Prostate gland (tissue), 2 donors: ENCODE measurements at regions not wholly inside any gene's neighbourhood (a gene's known extent, or its start where the extent isn't known, plus 50 kb on each side); places are given as distances from the start of the nearest gene placed in this dataset.

Experiments used
- DNase-seq: peaks from one replicate; pipeline ENCODE4 v3.0.0-alpha.2; 2019; ENCODE audit warnings: low spot score
- H3K27ac ChIP-seq, 2 donors: fragments of 200-600 bp; sonication (generic); 2 replicates each; pipeline ENCODE4 v1.5.1; 2017 to 2019
- H3K27me3 ChIP-seq: fragments of 200-600 bp; sonication (generic); replicated peaks from 2 replicates; pipeline ENCODE4 v1.5.1; 2019; ENCODE audit not compliant: insufficient read depth
- H3K36me3 ChIP-seq, 2 donors: fragments of 200-600 bp; sonication (generic); 1 replicate in 1 of 2; 2 replicates in 1 of 2; pipeline versions ENCODE4 v1.5.1 to v1.8.1; 2017 to 2019
- H3K4me1 ChIP-seq: fragments of 200-600 bp; sonication (generic); replicated peaks from 2 replicates; pipeline ENCODE4 v1.5.1; 2019
- H3K4me3 ChIP-seq, 2 donors: fragments of 200-600 bp; sonication (generic); 2 replicates each; pipeline ENCODE4 v1.5.1; 2017 to 2019
- H3K9me3 ChIP-seq: fragments of 200-600 bp; sonication (generic); 2 replicates; pipeline ENCODE4 v1.5.1; 2017
- POLR2A ChIP-seq: fragments of 450-650 bp; IDR thresholded peaks from one replicate; pipeline ENCODE4 v1.6.1; 2016; ENCODE audit warnings: antibody characterized with exemption, mild to moderate bottlenecking
- POLR2AphosphoS5 ChIP-seq: sonication (generic); formaldehyde crosslinking; IDR thresholded peaks from one replicate; pipeline ENCODE4 v1.6.1; 2017; ENCODE audit warnings: antibody characterized with exemption
- WGBS: methylation state at CpG from one replicate; pipeline ENCODE4 v1.1.5; 2018; 5-methylcytosine and 5-hydroxymethylcytosine counted together
- intact Hi-C: fragments of 100-400 bp; cut with DNase I; formaldehyde crosslinking; loops from one replicate; pipeline ENCODE4 v1.14.2; 2022
- TF ChIP-seq, protein P1 (sequence below), 4 experiments: fragments of 200-600 bp in 2 of 4; fragments of 450-650 bp in 2 of 4; sonication (generic) in 2 of 4; IDR thresholded peaks; 1 replicate in 3 of 4; 2 replicates in 1 of 4; pipeline ENCODE4 v1.5.1; 2016 to 2019; ENCODE audit warnings: antibody characterized with exemption in 4 of 4, mild to moderate bottlenecking in 2 of 4, moderate library complexity in 2 of 4

DNA sequence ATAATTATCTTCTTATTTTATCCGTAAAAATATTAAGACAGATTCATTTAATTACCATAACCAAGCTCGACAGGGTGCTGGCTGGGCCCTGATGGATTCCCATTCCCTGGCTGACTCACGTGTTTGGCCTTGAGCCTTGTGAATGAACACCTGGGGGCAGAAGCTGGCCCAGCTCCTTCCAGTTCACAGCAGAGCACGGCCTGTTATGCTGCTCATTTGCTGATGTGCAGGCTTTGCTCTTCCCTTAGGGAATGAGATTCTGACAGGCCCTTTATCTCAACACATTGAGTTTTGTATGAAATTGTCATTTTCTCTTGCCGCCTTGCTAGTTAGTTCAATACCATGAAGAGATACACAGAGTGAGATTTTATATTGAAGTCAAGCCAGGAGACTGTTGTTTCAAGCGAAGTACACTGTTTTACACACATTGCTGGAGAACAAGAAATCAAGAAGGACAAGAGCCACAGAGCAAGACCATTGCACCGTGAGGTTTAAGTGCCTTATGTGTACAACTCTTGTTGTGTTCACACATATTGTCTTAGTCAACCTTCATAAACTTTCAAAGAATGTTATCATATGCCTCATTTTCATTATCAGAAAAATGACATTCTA lies 1583.3 kb downstream of the STIM2 start:
- Histone ChIP-seq H3K4me1 (no peaks in the 10 kb centered on the region), H3K36me3 (no peaks in the 10 kb centered on the region), H3K4me3 (no peak overlapping the region), H3K9me3 (no peaks in the 10 kb centered on the region), H3K27ac (no peak overlapping the region), H3K27me3 (no peaks in the 10 kb centered on the region)
- 40% methylated on average over 7 of the region's 7 CpGs for WGBS
- no peak for TF ChIP-seq POLR2A
- TF ChIP-seq, protein P1, sequence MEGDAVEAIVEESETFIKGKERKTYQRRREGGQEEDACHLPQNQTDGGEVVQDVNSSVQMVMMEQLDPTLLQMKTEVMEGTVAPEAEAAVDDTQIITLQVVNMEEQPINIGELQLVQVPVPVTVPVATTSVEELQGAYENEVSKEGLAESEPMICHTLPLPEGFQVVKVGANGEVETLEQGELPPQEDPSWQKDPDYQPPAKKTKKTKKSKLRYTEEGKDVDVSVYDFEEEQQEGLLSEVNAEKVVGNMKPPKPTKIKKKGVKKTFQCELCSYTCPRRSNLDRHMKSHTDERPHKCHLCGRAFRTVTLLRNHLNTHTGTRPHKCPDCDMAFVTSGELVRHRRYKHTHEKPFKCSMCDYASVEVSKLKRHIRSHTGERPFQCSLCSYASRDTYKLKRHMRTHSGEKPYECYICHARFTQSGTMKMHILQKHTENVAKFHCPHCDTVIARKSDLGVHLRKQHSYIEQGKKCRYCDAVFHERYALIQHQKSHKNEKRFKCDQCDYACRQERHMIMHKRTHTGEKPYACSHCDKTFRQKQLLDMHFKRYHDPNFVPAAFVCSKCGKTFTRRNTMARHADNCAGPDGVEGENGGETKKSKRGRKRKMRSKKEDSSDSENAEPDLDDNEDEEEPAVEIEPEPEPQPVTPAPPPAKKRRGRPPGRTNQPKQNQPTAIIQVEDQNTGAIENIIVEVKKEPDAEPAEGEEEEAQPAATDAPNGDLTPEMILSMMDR (IDR thresholded peaks at IDR 0.05), result no peak
- TF ChIP-seq POLR2AphosphoS5, result no peak
- intact Hi-C loops, result no loop called here
- no peak for DNase-seq

DNA sequence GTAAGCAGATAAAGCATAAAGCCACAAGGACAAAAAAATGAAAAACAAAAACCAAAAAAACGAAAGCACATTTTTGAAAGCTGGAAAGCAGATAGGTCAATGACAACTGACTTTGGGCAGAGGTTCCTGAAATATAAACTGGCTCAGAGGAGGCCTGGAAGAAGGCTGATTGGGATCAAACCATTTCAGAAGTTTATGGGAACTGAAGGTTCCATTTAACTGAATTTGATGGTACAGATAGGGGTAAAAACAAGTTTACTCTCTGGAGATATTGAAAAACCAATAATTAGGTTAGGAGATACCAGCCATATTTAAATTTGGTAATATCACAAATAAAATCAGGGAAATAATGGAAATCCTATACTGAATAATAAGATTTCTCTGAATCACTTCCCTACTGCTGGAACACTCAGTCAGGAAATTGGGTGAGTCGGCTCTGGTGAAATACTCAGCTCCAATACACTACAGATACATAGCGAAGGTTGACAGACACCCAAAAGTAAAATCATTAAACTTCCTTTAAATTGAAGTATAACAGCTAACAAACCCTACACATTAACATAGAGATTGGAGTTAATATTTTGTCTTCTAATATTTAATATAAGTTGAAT lies 1584.3 kb downstream of the STIM2 start:
- Histone ChIP-seq H3K36me3 (no peaks in the 10 kb centered on the region), H3K4me1 (no peaks in the 10 kb centered on the region), H3K27ac (no peak overlapping the region), H3K9me3 (no peaks in the 10 kb centered on the region), H3K27me3 (no peaks in the 10 kb centered on the region), H3K4me3 (no peak overlapping the region)
- no peak for DNase-seq
- 79% methylated on average over 3 of the region's 3 CpGs for WGBS
- no peak for TF ChIP-seq POLR2A
- TF ChIP-seq, protein P1 (IDR thresholded peaks at IDR 0.05), result no peak
- no peak for TF ChIP-seq POLR2AphosphoS5
- intact Hi-C loops, result no loop called here

DNA sequence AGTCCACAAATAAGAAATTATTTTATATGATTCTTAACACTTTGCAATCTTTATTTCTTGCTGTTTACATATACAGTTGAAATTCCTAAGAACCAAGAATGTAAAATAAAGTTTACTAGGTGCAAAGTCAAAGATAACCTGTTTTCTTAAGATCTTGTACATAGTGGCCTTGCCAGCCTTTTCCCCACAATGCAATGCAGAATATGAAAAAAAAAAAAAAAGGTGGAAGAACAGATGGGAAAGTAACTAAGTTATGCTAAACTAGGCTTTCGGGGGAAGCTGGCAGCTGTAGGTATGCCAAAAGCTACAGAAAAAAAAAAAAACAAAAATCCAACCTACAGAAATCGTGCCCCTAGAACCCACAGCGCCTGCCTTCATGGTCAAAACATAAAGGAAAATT lies 1588.4 kb downstream of the STIM2 start:
- no peaks in the 10 kb centered on the region for H3K27me3 ChIP-seq
- no peaks in the 10 kb centered on the region for H3K4me1 ChIP-seq
- TF ChIP-seq POLR2A (no peak), POLR2AphosphoS5 (no peak)
- TF ChIP-seq, protein P1 (IDR thresholded peaks at IDR 0.05), result no peak
- H3K9me3 ChIP-seq, result no peaks in the 10 kb centered on the region
- DNase-seq, result no peak
- H3K27ac ChIP-seq, result no peak overlapping the region
- intact Hi-C loops, result no loop called here
- no peaks in the 10 kb centered on the region for H3K36me3 ChIP-seq
- H3K4me3 ChIP-seq, result no peak overlapping the region
- WGBS, result 80% methylated on average over 3 of the region's 3 CpGs

DNA sequence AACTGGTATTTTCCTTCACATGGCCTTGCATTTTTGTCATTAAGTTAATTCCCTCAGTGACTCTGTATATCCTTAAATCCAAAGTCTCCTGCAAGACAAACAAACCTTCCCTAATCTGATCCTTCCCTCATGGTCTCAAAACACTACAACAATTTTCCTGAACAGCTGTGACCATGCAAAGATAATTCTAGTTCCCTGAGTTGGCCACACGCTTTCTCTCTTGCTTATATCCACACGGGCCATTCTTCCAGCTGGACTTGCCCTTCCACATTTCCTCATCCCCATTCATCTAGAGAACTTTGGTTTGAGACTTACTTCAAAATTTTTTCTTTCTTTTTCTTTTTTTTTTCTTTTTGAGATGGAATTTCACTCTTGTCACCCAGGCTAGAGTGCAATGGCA lies 1590.7 kb downstream of the STIM2 start:
- intact Hi-C loops, result no loop called here
- no peaks in the 10 kb centered on the region for H3K4me1 ChIP-seq
- no peak overlapping the region for H3K27ac ChIP-seq
- TF ChIP-seq POLR2A (no peak), POLR2AphosphoS5 (no peak)
- TF ChIP-seq, protein P1 (IDR thresholded peaks at IDR 0.05), result no peak
- H3K27me3 ChIP-seq, result no peaks in the 10 kb centered on the region
- H3K4me3 ChIP-seq, result no peak overlapping the region
- no peaks in the 10 kb centered on the region for H3K36me3 ChIP-seq
- no peaks in the 10 kb centered on the region for H3K9me3 ChIP-seq
- 79% methylated on average over 2 of the region's 2 CpGs for WGBS
- DNase-seq, result no peak
